Liver (tissue), 8 donors: ENCODE measurements at regions not wholly inside any gene's neighbourhood (a gene's known extent, or its start where the extent isn't known, plus 50 kb on each side); places are given as distances from the start of the nearest gene placed in this dataset.

Experiments used
- DNase-seq: peaks from one replicate; pipeline ENCODE4 v3.0.0-alpha.2; 2017; ENCODE audit warnings: low spot score
- H3K27ac ChIP-seq, 2 donors: one replicate each; pipeline ENCODE4 v1.7.0; 2013; ENCODE audit warnings: inconsistent platforms in 2 of 2, low read length in 2 of 2, control low read depth in 1 of 2, low read depth in 1 of 2, mild to moderate bottlenecking in 1 of 2
- H3K27me3 ChIP-seq, 4 donors: one replicate each; pipeline versions ENCODE4 v1.6.1 to v1.7.0; 2013; ENCODE audit warnings: low read length in 3 of 4, inconsistent platforms in 1 of 4, mild to moderate bottlenecking in 1 of 4, moderate library complexity in 1 of 4; ENCODE audit not compliant: control insufficient read depth in 4 of 4, insufficient read depth in 4 of 4
- H3K36me3 ChIP-seq, 4 donors: one replicate each; pipeline versions ENCODE4 v1.6.1 to v1.7.0; 2013; ENCODE audit warnings: low read length in 3 of 4, mild to moderate bottlenecking in 3 of 4, low read depth in 1 of 4, moderate library complexity in 1 of 4; ENCODE audit not compliant: control insufficient read depth in 4 of 4, insufficient read depth in 3 of 4
- H3K4me1 ChIP-seq, 4 donors: one replicate each; pipeline versions ENCODE4 v1.6.1 to v1.7.0; 2013; ENCODE audit warnings: low read length in 3 of 4, mild to moderate bottlenecking in 3 of 4, moderate library complexity in 1 of 4; ENCODE audit not compliant: control insufficient read depth in 4 of 4, insufficient read depth in 4 of 4
- H3K4me3 ChIP-seq, 3 donors: one replicate each; pipeline versions ENCODE4 v1.6.1 to v1.7.0; 2013; ENCODE audit warnings: low read length in 3 of 3, control low read depth in 1 of 3, low read depth in 1 of 3, mild to moderate bottlenecking in 1 of 3
- H3K9ac ChIP-seq, 2 donors: one replicate each; pipeline ENCODE4 v1.7.0; 2013; ENCODE audit warnings: low read length in 2 of 2, mild to moderate bottlenecking in 2 of 2, moderate library complexity in 2 of 2, control low read depth in 1 of 2, low read depth in 1 of 2
- H3K9me3 ChIP-seq, 4 donors: one replicate each; pipeline versions ENCODE4 v1.6.1 to v1.7.0; 2013; ENCODE audit warnings: low read length in 3 of 4; ENCODE audit not compliant: control insufficient read depth in 4 of 4
- ATF3 ChIP-seq: IDR thresholded peaks from 2 replicates; pipeline ENCODE4 v1.6.1; 2016; ENCODE audit warnings: antibody characterized with exemption
- CTCF ChIP-seq: fragments of 150-350 bp; IDR thresholded peaks from 2 replicates; pipeline ENCODE4 v1.5.1; 2017; ENCODE audit warnings: improper control_type of control experiment, low read depth, low read length; ENCODE audit not compliant: missing input control
- EGR1 ChIP-seq, 2 donors: IDR thresholded peaks; 2 replicates each; pipeline ENCODE4 v1.6.1; 2016 to 2018; ENCODE audit warnings: antibody characterized with exemption in 2 of 2, low read depth in 2 of 2
- FOXA1 ChIP-seq: IDR thresholded peaks from 2 replicates; pipeline ENCODE4 v1.6.1; 2016; ENCODE audit warnings: antibody characterized with exemption
- FOXA2 ChIP-seq: IDR thresholded peaks from 2 replicates; pipeline ENCODE4 v1.6.1; 2016; ENCODE audit warnings: antibody characterized with exemption
- GABPA ChIP-seq, 2 donors: IDR thresholded peaks in 1 of 2; conservative IDR thresholded peaks in 1 of 2; 2 replicates each; pipeline ENCODE4 v1.6.1; 2016; ENCODE audit warnings: antibody characterized with exemption in 2 of 2, mild to moderate bottlenecking in 1 of 2, moderate library complexity in 1 of 2
- HNF4A ChIP-seq, 2 donors: conservative IDR thresholded peaks; 2 replicates each; pipeline ENCODE4 v1.6.1; 2016; ENCODE audit warnings: antibody characterized with exemption in 2 of 2, mild to moderate bottlenecking in 2 of 2
- HNF4G ChIP-seq: IDR thresholded peaks from 2 replicates; pipeline ENCODE4 v1.6.1; 2016; ENCODE audit warnings: antibody characterized with exemption
- JUND ChIP-seq, 2 donors: IDR thresholded peaks; 2 replicates each; pipeline ENCODE4 v1.6.1; 2016; ENCODE audit warnings: antibody characterized with exemption in 2 of 2
- MAX ChIP-seq: IDR thresholded peaks from 2 replicates; pipeline ENCODE4 v1.6.1; 2016; ENCODE audit warnings: antibody characterized with exemption
- NR2F2 ChIP-seq: IDR thresholded peaks from 2 replicates; pipeline ENCODE4 v1.6.1; 2016; ENCODE audit warnings: antibody characterized with exemption
- RAD21 ChIP-seq, 2 donors: IDR thresholded peaks; 2 replicates each; pipeline ENCODE4 v1.6.1; 2016; ENCODE audit warnings: antibody characterized with exemption in 2 of 2, mild to moderate bottlenecking in 2 of 2
- REST ChIP-seq: IDR thresholded peaks from 2 replicates; pipeline ENCODE4 v1.6.1; 2016; ENCODE audit warnings: antibody characterized with exemption, mild to moderate bottlenecking
- RXRA ChIP-seq, 2 donors: IDR thresholded peaks; 2 replicates each; pipeline ENCODE4 v1.6.1; 2017 to 2018; ENCODE audit warnings: antibody characterized with exemption in 2 of 2, mild to moderate bottlenecking in 1 of 2
- SP1 ChIP-seq: IDR thresholded peaks from 2 replicates; pipeline ENCODE4 v1.6.1; 2018; ENCODE audit warnings: antibody characterized with exemption, mild to moderate bottlenecking
- TAF1 ChIP-seq: conservative IDR thresholded peaks from 2 replicates; pipeline ENCODE4 v1.6.1; 2016; ENCODE audit warnings: antibody characterized with exemption, mild to moderate bottlenecking
- YY1 ChIP-seq: IDR thresholded peaks from 2 replicates; pipeline ENCODE4 v1.6.1; 2016; ENCODE audit warnings: antibody characterized with exemption, mild to moderate bottlenecking
- ZBTB33 ChIP-seq: IDR thresholded peaks from 2 replicates; pipeline ENCODE4 v1.6.1; 2016; ENCODE audit warnings: antibody characterized with exemption
- WGBS: extraction: QIAGEN DNeasy Blood & Tissue Kit; methylation state at CpG from one replicate; pipeline ENCODE4 v1.1.7; 2013; 5-methylcytosine and 5-hydroxymethylcytosine counted together
- donor health status: healthy.
- donor health status: healthy.
- donor health status: healthy.
- donor health status: healthy.
- donor health status: healthy.

GRCh38 chr10:81027706-81028105 is 490.0 kb downstream of the SH2D4B start:
- TF ChIP-seq FOXA1 (no peak), NR2F2 (no peak), ZBTB33 (no peak), JUND (IDR thresholded peaks at IDR 0.05) (no peak), MAX (no peak), GABPA (IDR thresholded peaks at IDR 0.05 in 1 of 2, conservative IDR thresholded peaks at IDR 0.05 in 1 of 2) (no peak)
- Histone ChIP-seq H3K9ac (no peak overlapping the region), H3K27ac (no peak overlapping the region), H3K9me3 (peaks cover 0 to 5% (median 0%) of the 10 kb centered on the region in 4 donors), H3K4me1 (no peaks in the 10 kb centered on the region), H3K4me3 (no peak overlapping the region), H3K36me3 (no peaks in the 10 kb centered on the region), H3K27me3 (no peaks in the 10 kb centered on the region)
- WGBS, result 89% methylated on average over 4 of the region's 4 CpGs
- DNase-seq, result no peak

GRCh38 chr10:81031774-81032173 is 494.1 kb downstream of the SH2D4B start:
- DNase-seq, result no peak
- Histone ChIP-seq H3K4me3 (no peak overlapping the region), H3K9me3 (peaks cover 0 to 3% (median 0%) of the 10 kb centered on the region in 4 donors), H3K27me3 (no peaks in the 10 kb centered on the region), H3K4me1 (no peaks in the 10 kb centered on the region), H3K9ac (no peak overlapping the region), H3K27ac (no peak overlapping the region), H3K36me3 (no peaks in the 10 kb centered on the region)
- TF ChIP-seq HNF4G, result no peak
- no peak for TF ChIP-seq TAF1
- no peak for TF ChIP-seq HNF4A (conservative IDR thresholded peaks at IDR 0.05)
- TF ChIP-seq EGR1 (IDR thresholded peaks at IDR 0.05; ENCODE audit: low read depth in 2 of 2), result no peak
- TF ChIP-seq RXRA (IDR thresholded peaks at IDR 0.05), result no peak
- TF ChIP-seq SP1, result no peak
- TF ChIP-seq FOXA1, result no peak
- TF ChIP-seq YY1, result no peak
- no peak for TF ChIP-seq RAD21 (IDR thresholded peaks at IDR 0.05)
- no peak for TF ChIP-seq GABPA (IDR thresholded peaks at IDR 0.05 in 1 of 2, conservative IDR thresholded peaks at IDR 0.05 in 1 of 2)
- no peak for TF ChIP-seq JUND (IDR thresholded peaks at IDR 0.05)
- TF ChIP-seq FOXA2, result no peak
- TF ChIP-seq NR2F2, result no peak
- TF ChIP-seq ZBTB33, result no peak
- no peak for TF ChIP-seq ATF3
- no peak for TF ChIP-seq CTCF
- TF ChIP-seq REST, result no peak
- no peak for TF ChIP-seq MAX
- 79% methylated on average over 1 of the region's 1 CpG for WGBS
